ENCODE measurements at regions not wholly inside any gene's neighbourhood (a gene's known extent, or its start where the extent isn't known, plus 50 kb on each side); places are given as distances from the start of the nearest gene placed in this dataset.

DNA sequence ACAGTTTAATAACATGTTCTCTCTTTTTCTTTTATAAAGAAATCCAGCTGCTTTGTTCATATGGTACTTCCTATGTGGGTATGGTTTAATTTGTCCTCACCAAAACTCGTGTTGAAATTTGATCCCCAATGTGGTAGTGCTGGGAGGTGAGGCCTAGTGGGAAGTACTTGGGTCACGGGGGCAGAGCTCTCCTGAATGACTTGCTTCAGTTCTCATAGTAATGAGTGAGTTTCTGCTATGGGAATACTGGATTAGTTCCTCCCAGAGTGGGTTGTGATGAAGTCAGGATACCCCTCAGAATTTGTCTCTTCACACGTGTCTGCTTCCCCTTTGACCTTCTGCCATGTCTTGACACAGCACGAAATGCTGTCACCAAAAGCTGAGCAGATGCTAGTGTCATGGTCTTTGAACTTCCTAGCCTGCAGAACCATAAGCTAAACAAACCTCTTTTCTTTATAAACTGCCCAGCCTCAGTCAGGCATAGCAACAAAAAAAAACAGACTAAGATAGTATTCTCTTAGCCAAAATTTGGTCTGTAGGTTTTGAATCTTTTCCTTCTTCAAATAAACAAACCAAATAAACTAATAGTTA, 87.8 kb upstream of the HS3ST5 start:
- Histone ChIP-seq H2AFZ (ENCODE audit: low read length) (no peak overlapping the region), H3K9me3 (ENCODE audit: low read length) (no peaks in the 10 kb centered on the region), H3K27ac (ENCODE audit: extremely low read length, insufficient read depth, low read length) (no peak overlapping the region), H3K4me2 (ENCODE audit: low read depth, low read length) (peak overlapping the region; percentile 58), H3K27me3 (ENCODE audit: control insufficient read depth in 1 of 2, insufficient read depth in 2 of 2, low read length in 2 of 2) (no peaks in the 10 kb centered on the region), H3K4me1 (ENCODE audit: insufficient read depth, low read length) (peaks cover 9% of the 10 kb centered on the region), H3K79me2 (ENCODE audit: insufficient read depth, low read length) (no peaks in the 10 kb centered on the region), H3K36me3 (replicated peaks in 1 of 2; ENCODE audit: control insufficient read depth in 1 of 2, insufficient read depth in 2 of 2, low read length in 2 of 2) (no peaks in the 10 kb centered on the region), H3K9ac (ENCODE audit: insufficient read depth, low read depth, low read length) (no peak overlapping the region), H3K4me3 (replicated peaks in 1 of 3; ENCODE audit: insufficient read depth in 1 of 3, low read depth in 2 of 3, low read length in 3 of 3) (no peak overlapping the region), H4K20me1 (ENCODE audit: insufficient read depth, low read length) (no peaks in the 10 kb centered on the region)
- in situ Hi-C loops (cut with HindIII; ENCODE audit: extremely low pct_ligation_motif_present, low pct_unique_long_range_greater_than_20kb) = no loop called here
- peak; percentile 2 for DNase-seq (ENCODE audit: low spot score)
- no peak for FAIRE-seq
- ChIA-PET POLR2A (no interaction called here), CTCF (ENCODE audit: low intra/inter-chr PET ratio, low total read pairs) (no interaction called here)
- WGBS (ENCODE audit: low lambda C conversion rate) = 2% methylated on average over 4 of the region's 4 CpGs
- BruUV-seq (replicated peaks) = no TSS peak
- intact Hi-C loops (cut with micrococcal nuclease; ENCODE audit: unreplicated experiment) = no loop called here
- peak; percentile 76 for ATAC-seq
- TF ChIP-seq MNT (IDR thresholded peaks at IDR 0.05) = no peak
- TF ChIP-seq ZSCAN9 (CRISPR knock-in tag; IDR thresholded peaks at IDR 0.05; ENCODE audit: borderline replicate concordance) = no peak
- no peak for TF ChIP-seq ZNF570 (CRISPR knock-in tag; IDR thresholded peaks at IDR 0.05; ENCODE audit: borderline replicate concordance)
- no peak for TF ChIP-seq ZNF777 (CRISPR knock-in tag; IDR thresholded peaks at IDR 0.05)
- TF ChIP-seq, protein P1, sequence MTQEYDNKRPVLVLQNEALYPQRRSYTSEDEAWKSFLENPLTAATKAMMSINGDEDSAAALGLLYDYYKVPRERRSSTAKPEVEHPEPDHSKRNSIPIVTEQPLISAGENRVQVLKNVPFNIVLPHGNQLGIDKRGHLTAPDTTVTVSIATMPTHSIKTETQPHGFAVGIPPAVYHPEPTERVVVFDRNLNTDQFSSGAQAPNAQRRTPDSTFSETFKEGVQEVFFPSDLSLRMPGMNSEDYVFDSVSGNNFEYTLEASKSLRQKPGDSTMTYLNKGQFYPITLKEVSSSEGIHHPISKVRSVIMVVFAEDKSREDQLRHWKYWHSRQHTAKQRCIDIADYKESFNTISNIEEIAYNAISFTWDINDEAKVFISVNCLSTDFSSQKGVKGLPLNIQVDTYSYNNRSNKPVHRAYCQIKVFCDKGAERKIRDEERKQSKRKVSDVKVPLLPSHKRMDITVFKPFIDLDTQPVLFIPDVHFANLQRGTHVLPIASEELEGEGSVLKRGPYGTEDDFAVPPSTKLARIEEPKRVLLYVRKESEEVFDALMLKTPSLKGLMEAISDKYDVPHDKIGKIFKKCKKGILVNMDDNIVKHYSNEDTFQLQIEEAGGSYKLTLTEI (CRISPR knock-in tag; conservative IDR thresholded peaks at IDR 0.05) = no peak
- no peak for TF ChIP-seq YEATS2 (CRISPR knock-in tag; IDR thresholded peaks at IDR 0.05; ENCODE audit: borderline replicate concordance)
- TF ChIP-seq AHR (CRISPR knock-in tag; IDR thresholded peaks at IDR 0.05) = no peak
- TF ChIP-seq CSRNP2 (CRISPR knock-in tag; conservative IDR thresholded peaks at IDR 0.05; ENCODE audit: low read depth) = no peak
- TF ChIP-seq NR2C2 (CRISPR knock-in tag; IDR thresholded peaks at IDR 0.05; ENCODE audit: borderline replicate concordance) = peak; percentile 42; the same call in 1 of the 2 replicates
- no peak for TF ChIP-seq ZNF543 (CRISPR knock-in tag; IDR thresholded peaks at IDR 0.05)
- TF ChIP-seq ZBTB39 (CRISPR knock-in tag; IDR thresholded peaks at IDR 0.05) = no peak
- TF ChIP-seq ZFX (CRISPR knock-in tag; IDR thresholded peaks at IDR 0.05; ENCODE audit: low read depth) = peak; percentile 41; the same call in 1 of the 2 replicates
- TF ChIP-seq, protein P2, sequence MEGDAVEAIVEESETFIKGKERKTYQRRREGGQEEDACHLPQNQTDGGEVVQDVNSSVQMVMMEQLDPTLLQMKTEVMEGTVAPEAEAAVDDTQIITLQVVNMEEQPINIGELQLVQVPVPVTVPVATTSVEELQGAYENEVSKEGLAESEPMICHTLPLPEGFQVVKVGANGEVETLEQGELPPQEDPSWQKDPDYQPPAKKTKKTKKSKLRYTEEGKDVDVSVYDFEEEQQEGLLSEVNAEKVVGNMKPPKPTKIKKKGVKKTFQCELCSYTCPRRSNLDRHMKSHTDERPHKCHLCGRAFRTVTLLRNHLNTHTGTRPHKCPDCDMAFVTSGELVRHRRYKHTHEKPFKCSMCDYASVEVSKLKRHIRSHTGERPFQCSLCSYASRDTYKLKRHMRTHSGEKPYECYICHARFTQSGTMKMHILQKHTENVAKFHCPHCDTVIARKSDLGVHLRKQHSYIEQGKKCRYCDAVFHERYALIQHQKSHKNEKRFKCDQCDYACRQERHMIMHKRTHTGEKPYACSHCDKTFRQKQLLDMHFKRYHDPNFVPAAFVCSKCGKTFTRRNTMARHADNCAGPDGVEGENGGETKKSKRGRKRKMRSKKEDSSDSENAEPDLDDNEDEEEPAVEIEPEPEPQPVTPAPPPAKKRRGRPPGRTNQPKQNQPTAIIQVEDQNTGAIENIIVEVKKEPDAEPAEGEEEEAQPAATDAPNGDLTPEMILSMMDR (CRISPR knock-in tag; IDR thresholded peaks at IDR 0.05) = no peak
- TF ChIP-seq SRY (CRISPR knock-in tag; IDR thresholded peaks at IDR 0.05) = no peak
- no peak for TF ChIP-seq ZNF30 (CRISPR knock-in tag; IDR thresholded peaks at IDR 0.05)
- no peak for TF ChIP-seq HNF4G (IDR thresholded peaks at IDR 0.05; ENCODE audit: borderline replicate concordance, low read depth, low read length)
- TF ChIP-seq HNF4G (CRISPR knock-in tag; IDR thresholded peaks at IDR 0.05; ENCODE audit: borderline replicate concordance, low read depth) = no peak

Measured in HepG2 (cell line).